DMS153 treated with DMSO at 0.1 percent for 48 hours (cell line): ENCODE measurements at regions not wholly inside any gene's neighbourhood (a gene's known extent, or its start where the extent isn't known, plus 50 kb on each side); places are given as distances from the start of the nearest gene placed in this dataset.

ENCODE experiments used
- DNase-seq: peaks from one replicate; lab custom pipeline; 2025; ENCODE audit not compliant: unreplicated experiment; lab: John Stamatoyannopoulos, UW

DNA sequence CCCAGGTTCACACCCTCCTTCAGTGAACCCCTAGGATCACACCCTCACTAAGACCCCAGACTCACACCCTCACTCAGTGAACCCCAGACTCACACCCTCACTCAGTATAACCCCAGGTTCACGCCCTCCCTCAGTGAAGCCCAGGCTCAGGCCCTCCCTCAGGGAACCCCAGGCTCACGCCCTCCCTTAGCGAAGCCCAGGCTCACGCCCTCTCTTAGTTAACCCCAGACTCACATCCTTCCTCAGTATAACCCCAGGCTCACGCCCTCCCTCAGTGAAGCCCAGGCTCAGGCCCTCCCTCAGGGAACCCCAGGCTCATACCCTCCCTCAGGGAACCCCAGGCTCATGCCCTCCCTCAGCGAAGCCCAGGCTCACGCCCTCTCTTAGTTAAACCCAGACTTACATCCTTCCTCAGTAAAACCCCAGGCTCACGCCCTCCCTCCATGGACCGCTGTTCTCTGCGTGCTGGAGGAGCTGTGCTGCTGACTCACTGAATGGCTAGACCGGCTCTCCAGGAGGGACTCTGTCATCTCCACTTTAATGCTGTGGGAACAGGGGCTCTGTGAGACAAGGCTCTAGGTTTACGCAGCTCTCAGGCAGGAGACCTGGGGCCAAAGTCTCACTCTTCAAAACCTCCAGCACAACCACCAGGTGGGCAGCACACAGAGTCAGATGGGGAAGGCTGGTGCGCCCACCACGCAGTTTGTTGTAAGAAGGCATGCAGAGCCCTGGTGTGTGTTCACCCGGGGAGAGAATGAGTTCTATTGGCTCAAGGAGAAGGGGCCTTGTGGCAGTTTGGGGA is 506.9 kb upstream of the MYT1L start:
- no peak for DNase-seq

- no peak for DNase-seq
Observed at GRCh38 chr2:2836343-2837070, 505.4 kb upstream of the MYT1L start.

- DNase-seq: no peak
Observed at GRCh38 chr2:2834516-2835254, 503.6 kb upstream of the MYT1L start.

DNA sequence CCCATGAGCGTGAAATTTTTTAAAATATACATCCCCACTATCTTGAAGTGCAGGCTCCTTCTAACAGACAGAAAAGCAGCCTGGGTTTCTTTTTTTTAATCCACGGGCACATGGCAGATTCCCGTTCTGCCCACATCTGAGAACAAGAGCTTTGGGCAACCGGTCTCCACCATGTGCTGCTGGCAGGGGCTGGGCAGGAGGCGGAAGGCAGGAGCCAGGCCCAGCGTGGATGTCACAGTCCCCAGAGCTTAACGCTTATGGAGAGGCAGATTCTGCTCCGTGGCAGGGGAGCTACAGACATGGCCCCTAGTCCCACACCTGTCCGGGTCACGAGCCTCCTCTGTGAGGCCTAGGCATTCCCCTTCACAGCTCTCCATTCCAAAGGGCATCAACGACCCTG is 503.0 kb upstream of the MYT1L start:
- no peak for DNase-seq

GRCh38 chr2:2832657-2833056 is 501.6 kb upstream of the MYT1L start:
- no peak for DNase-seq

- DNase-seq: no peak
Observed at GRCh38 chr2:2831633-2832032, 500.6 kb upstream of the MYT1L start.

GRCh38 chr2:2830576-2830975 is 499.5 kb upstream of the MYT1L start:
- no peak for DNase-seq

DNA sequence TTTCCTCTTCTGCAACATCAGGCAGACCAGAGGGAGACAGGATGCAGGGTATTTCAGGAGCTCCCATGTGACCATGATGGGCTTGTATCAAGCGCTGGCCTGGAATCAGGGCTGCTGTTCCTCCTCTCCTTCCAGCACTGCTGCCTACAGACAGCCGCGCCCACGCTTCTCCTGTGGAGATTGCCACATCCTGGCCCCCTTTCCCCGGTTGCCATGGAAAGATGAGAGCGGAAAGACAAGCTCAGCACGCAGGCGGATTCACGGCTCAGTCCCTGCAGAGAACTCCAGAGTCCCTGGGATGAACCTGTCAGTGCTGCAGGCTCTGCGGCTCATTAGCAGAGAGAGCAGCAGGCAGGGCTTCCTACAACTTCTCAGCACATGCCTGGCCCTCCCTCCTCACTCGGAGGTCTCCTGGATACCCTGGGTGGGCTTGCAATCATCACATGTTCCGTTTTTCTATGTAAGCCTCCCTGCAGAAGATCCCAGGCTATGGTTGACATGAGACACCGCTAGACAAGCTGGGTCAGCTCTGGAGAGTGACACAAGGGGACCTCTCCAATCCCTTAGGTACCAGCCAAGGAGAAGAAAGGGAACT is 497.8 kb upstream of the MYT1L start:
- DNase-seq: no peak

DNA sequence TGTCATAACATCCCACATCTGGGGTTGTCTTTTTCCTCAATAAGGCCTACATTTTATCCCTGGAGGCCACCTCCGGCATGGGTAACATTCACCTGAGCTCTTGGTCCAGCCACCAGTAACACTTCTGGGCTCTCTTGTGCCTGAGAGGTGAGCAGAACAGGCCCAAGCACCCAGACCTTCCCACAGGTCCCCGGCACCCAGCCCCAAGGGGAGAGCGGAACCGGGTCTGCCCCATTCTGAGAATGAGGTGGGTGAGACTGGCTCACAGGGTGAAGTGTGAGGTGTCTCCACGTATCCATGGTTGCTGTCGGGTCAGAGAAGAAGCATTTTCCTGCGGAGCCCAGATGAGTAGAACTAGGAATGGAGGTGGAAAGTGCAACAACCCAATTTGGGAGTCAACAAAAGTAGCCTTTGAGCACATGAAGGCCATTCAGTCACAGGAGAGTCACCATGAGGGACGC is 496.7 kb upstream of the MYT1L start:
- DNase-seq: no peak

GRCh38 chr2:2827046-2827636 is 496.1 kb upstream of the MYT1L start:
- DNase-seq: no peak

DNA sequence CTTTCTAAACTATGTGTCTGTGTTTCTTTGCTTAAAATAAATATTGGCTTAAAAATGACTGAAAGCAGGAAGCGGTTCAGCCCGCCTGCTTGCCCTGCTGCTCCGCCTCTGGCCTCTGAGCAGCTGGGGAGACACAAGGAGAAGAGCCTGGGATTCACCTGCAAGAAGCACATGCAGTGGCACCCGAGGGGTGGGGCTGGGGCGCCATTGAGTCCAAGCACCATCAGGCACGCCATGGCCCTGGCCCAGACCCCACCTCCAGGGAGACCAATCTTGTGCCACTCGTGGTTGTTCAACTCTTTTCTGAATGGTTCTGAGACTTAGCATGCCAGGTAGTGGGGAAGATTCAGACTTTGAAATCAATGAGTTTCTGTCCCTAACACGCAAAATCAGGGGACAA is 495.5 kb upstream of the MYT1L start:
- no peak for DNase-seq

DNA sequence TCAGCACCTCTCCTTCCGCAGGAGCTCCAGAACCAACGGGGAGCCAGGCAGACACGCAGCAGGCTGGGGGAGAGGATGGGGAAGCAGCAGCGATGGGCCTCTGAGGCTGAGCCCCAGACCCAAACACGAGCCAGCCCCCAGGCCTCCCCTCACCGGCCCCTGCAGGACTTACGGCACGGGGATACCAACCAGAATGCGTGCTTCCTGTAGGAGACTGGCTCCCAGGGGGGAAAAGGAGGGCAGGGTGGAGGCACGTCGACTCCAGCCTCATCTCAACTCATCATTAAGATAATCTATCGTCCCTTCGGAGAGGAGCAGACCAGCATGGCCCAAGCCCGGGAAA is 495.1 kb upstream of the MYT1L start:
- no peak for DNase-seq

DNA sequence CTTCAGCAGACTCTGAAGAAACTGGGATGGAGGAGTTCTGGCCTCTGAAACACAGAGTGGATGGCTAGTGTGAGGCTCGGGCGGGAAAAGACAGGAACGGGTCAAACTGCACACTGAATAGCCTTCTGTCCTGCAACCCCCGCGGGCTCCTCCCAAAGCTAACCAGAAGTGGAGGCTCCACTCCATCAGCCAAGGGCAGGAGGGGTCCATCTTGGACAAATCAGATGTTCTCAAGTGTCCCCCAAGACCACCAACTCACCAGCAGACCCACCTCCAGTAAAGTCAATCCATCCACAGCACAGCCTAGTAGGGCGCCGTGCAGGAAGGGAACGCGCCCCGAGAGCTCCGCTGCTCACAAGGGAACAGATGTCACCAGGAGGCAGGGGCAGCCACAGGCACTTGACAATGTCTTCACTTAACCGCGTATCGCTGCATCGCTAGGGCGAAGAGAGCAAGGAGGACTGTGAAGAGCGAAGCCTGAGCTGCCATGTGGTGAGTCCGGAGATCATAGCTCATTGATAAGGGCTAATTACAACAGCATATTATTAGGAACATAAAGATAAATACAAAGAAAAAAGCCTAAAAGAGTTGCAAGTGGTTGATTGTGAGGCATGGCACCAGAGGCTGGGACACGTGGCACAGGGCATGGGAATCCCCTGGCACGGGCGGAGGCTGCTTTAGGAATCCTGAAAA is 494.6 kb upstream of the MYT1L start:
- no peak for DNase-seq

DNA sequence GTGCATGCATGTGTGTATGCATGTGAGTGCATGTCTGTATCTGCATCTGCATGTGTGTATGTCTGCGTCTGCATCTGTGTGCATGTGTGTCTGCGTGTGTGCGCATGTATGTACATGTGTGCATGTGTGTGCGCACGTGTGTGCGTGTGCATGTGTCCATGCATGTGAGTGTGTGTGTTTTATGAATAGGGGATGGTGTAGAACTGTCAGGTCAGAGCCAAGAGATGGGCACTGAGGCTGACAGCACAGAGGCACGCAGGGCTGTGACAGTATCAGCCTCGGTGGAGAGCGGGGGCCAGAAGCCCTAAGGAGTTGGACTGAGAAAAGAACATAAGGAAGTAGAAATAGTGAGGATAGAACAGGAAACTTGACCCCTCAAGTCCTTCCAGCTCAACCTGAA is 494.0 kb upstream of the MYT1L start:
- no peak for DNase-seq

GRCh38 chr2:2824588-2824987 is 493.5 kb upstream of the MYT1L start:
- no peak for DNase-seq

DNA sequence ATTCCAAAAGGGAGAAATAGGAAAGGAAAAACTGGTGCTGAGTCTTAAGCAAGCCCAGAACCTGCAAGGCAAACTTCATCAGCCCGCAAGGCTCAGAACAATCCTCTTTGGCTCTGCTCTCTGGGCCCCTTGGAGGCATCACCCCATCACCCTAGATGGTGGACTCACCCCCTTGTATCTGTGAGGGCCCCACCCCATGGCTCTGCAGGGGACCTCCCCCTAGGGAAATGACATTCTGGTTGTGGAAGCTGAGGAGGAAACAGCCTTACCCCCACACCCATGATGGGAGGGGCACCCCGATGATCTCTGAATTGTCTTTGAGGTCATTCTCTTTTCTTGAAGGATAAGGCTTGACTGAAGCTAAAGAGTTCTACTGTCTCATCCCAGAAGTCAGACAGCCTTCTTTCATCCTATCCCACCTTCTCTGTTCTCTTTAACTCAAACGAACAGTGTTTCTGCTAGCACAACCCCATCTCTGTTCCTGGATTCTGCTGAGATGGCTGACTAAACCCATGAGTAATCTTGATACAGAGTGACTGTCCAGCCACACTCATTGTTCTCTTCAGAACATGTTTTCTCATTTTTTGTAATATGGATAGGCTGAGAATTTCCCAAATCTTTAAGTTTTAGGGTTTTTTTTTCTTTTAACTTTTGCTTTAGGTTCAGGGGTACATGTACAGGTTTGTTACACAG is 492.1 kb upstream of the MYT1L start:
- DNase-seq: no peak

DNA sequence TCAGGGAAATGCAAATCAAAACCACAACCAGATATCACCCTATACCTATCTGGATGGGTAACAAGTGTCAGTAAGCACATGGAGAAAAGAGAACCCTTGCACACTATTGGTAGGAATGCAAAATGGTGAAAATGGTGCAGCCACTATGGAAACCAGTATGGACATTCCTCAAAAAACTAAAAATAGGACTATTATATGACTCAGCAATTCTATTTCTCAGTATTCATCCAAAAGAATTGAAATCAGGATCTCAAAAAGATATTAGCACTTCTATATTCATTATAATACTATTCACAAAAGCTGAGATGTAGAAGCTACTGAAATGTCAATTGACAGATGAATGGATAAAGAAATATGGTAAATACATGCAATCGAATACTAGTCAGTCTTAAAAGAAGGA is 491.1 kb upstream of the MYT1L start:
- no peak for DNase-seq

DNA sequence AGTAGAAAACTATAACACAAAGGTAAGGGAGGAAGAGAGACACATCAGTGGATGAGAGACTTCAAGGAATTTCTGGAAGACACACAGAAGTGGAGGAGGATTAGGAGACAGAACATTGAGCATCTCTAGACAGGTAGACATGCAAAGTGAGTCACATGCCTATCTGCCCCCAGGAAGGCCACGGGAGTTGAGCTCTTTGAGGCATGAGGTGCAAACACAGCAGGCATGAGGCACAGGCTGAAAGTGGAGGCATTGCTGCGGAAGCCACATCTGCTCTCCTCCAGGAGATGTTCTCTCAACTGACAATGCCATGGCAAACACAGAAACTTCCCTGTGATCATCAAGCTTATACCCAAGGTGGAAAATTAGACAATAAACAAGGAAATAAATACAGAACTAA is 481.6 kb upstream of the MYT1L start:
- no peak for DNase-seq

GRCh38 chr2:2812117-2812516 is 481.0 kb upstream of the MYT1L start:
- no peak for DNase-seq

DNA sequence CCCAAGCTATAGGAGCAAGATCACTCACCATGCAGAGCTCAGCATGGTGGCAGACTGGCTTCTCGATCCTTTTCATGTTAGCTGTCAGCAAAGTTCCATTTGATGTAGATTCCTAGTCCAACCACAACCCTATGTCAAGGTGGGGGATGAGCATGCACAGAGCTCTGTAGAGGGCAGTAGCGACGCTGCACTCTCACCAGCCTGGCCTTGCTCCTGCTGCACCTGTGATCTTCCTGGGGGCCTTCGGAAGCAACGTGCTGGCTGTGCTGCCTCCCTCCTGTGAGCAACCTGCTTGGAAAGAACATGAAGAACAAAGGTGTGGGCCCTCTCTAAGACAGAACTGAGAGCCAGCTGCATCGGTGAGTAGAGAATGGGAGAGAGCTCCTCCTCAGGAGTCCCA is 479.4 kb upstream of the MYT1L start:
- no peak for DNase-seq
